Lower leg skin (tissue), 3 donors: ENCODE measurements at regions not wholly inside any gene's neighbourhood (a gene's known extent, or its start where the extent isn't known, plus 50 kb on each side); places are given as distances from the start of the nearest gene placed in this dataset.

ENCODE experiments used
- CTCF ChIP-seq, 3 donors: fragments of 450-650 bp; IDR thresholded peaks; one replicate each; pipeline ENCODE4 v1.5.1; 2016; ENCODE audit warnings: antibody characterized with exemption in 3 of 3, mild to moderate bottlenecking in 3 of 3, moderate library complexity in 2 of 3
- POLR2A ChIP-seq, 2 donors: fragments of 450-650 bp; IDR thresholded peaks; one replicate each; pipeline ENCODE4 v1.6.1; 2016 to 2017; ENCODE audit warnings: antibody characterized with exemption in 2 of 2, mild to moderate bottlenecking in 1 of 2, moderate library complexity in 1 of 2

- no peak for TF ChIP-seq CTCF (IDR thresholded peaks at IDR 0.05)
- no peak for TF ChIP-seq POLR2A (IDR thresholded peaks at IDR 0.05)
Measured at GRCh38 chr20:17017232-17017631, 209.6 kb upstream of the PCSK2 start.
